HG02763 (cell line): ENCODE measurements at regions not wholly inside any gene's neighbourhood (a gene's known extent, or its start where the extent isn't known, plus 50 kb on each side); places are given as distances from the start of the nearest gene placed in this dataset.
"Not testable (repeated sequence)": the region's sequence is repeated elsewhere in the genome, so short reads cannot be mapped to it uniquely, and the experiment has no call there.

Experiments used
- ATAC-seq: cut with Tn5 transposase; IDR thresholded peaks from one replicate; pipeline ENCODE4 v1.9.1; 2021; ENCODE audit warnings: mild to moderate bottlenecking, moderate library complexity; ENCODE audit not compliant: unreplicated experiment

DNA sequence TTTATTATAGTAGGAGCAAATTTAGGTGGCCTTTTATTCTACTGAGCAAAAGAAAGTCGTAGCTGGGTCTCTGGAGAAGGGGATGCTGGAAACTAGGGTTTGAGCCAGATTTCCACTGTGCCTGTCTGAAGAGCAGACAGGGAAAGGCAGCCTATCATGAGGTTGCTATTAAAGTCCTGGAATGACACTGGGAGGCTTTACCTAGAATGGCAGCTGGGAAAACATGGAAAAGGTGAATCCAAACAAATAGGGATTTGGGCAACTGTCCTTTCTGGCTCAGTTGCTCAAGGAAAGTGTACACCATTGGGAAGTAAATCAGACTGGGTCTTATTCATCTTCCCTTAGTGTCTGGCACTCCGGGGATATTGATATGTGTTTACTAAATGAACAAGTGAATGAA is 154.6 kb downstream of the MTX2 start:
- no peak for ATAC-seq

GRCh38 chr2:176424746-176425145 is 155.5 kb downstream of the MTX2 start:
- ATAC-seq, result no peak

- no peak for ATAC-seq
These were observed 158.3 kb downstream of the MTX2 start for GRCh38 chr2:176427549-176427948.

DNA sequence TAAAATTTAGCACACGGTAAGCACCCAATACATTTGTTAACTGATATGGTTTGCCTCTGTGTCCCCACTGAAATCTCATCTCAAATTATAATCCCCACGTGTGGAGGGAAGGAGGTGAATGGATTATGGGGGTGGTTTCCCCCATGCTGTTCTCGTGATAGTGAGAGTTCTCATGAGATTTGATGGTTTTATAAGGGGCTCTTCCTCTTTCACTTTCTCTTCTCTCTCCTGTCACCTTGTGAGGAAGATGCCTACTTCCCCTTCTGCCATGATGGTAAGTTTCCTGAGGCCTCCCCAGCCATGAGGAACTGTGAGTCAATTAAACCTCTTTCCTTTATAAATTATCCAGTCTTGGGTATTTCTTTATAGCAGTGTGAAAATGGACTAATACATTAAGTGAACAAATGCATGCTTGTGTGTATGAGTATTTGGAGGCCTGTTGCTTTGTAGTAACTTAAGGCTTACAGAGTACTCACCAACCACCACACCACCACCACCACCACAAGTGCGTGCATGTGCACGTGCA is 159.8 kb downstream of the MTX2 start:
- ATAC-seq, result not testable (repeated sequence)

- no peak for ATAC-seq
These were observed 163.2 kb downstream of the MTX2 start for GRCh38 chr2:176432434-176432833.

DNA sequence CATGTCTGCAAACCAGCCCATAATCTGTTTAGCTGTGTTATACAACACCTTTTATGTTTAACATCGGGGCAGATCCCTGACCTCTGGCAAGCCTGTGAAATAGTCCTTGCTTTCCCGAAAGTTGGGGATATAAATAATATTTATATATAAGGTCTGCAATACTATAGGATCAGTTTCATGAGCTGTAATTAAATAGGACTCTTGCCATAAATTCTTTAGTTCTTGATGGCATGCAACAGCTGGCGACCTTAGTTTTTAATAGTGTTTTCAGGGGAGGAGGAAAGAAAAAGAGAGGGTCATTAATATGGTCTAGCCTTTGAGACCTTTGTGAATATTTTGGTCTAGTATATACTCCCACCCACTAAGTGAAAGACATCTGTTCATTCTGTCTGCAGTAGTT is 166.5 kb downstream of the MTX2 start:
- ATAC-seq, result no peak

DNA sequence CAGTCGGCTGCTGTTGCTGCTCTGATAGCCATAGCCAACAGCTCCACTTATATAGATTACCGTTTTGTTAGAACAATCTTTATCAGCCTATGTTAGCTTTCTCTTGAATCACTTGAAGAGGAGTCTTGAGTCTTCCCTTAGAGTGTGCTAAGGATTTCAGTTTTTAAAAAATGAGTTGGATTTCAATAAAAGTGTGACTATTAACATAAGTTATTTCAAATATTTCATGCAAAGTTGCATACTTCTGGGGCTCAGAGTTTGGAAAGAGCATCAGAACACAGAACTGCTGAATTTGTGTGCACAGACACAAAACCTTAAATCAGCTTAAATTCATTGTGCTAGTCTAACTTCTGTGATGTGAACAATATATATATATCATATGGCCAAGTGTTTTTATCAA is 174.7 kb downstream of the MTX2 start:
- ATAC-seq, result no peak

GRCh38 chr2:176445956-176446355 is 176.7 kb downstream of the MTX2 start:
- no peak for ATAC-seq

DNA sequence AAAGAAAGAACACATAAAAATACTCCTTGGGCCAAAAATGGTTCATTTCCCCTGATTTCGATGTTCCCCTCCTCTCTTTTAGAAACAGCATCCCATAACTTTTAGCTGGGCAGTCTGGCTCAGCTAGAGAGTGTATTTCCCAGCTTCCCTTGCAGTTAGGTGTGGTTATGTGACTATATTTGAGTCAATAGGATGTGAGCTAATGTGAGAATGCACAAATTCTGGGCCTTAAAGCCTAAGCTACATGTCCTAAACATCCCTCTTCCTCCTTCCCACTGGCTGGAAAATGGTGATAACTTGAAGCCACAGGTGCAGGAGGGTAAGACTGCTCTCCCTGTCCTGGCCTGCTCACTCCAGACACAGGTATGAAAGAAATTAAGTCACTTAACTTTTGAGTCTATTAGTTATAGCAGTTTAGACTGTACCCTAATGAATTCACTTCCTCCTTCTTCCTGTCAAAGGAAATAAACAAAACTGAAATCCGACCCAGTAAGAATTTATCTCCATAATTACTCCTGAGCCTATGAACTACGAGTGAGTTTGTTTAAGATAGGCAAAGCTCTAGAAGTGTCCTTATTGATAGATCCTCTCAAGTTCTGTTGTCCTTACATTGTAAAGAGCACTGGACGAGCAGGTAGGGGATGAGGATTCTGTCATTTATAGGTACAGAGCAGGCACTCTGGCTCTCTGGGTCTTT is 177.6 kb downstream of the MTX2 start:
- no peak for ATAC-seq

GRCh38 chr2:176447616-176448015 is 178.4 kb downstream of the MTX2 start:
- ATAC-seq, result no peak

- no peak for ATAC-seq
These were observed 180.6 kb downstream of the MTX2 start for GRCh38 chr2:176449852-176450251.

DNA sequence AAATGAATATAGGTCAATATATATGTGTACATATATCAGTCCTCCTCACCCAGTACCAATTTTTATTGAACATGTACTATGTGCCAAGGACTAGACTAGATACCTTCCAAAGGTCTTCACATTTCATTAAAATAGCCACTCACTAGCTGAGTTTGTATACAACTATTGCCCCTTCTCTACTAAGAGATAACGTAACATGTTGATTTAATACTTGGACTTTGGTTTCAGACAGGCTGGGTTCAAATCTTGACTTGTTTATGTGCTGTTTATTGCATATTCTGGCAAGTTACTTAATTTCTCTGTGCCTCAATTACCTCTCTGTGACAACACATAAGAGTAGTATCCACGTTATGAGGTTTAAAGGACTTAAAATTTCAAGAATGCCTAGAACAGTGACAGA is 184.5 kb downstream of the MTX2 start:
- no peak for ATAC-seq

DNA sequence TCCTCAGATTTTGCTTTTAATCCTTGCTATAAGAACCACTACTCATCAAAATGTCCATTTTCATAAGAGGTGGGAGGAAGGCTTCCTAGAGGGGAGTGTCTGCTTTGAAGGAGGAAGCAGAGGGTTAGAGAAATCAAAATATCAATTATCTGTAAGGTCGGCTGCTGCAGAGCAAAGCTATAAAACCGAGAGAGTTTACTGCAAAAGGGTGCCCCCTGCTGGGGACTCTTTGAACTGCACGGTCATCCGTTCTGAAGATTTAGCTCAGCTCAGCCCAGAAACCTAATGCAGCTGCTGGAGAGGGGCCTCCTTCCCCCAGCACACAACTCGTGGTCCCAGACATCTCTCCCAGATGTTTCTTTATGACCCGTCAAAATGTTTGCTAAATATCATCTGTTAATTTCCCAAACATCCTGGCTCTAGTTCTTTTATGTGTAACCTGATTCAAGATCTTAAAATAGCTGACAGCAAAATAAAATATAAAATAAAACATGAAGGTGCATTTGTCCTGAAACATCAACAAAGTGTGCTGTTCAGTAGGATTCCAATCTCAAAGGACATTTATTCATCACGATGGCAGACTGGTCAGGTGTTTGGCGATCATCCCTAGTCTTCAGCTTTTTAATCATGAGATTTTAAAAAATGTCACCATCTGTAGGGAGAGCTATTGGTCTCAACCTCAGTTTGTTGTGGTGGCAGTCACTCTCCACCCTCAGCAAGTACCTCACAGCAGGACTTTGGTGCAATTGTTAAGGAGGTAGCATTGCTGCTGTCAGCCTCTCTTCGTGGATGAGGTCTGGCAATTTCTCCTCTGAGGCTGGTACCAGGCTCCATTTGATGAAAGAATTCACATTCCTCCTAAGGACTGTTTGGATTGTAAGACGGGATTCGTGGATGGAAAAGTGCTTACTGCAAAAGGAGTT is 185.9 kb downstream of the MTX2 start:
- ATAC-seq, result no peak

DNA sequence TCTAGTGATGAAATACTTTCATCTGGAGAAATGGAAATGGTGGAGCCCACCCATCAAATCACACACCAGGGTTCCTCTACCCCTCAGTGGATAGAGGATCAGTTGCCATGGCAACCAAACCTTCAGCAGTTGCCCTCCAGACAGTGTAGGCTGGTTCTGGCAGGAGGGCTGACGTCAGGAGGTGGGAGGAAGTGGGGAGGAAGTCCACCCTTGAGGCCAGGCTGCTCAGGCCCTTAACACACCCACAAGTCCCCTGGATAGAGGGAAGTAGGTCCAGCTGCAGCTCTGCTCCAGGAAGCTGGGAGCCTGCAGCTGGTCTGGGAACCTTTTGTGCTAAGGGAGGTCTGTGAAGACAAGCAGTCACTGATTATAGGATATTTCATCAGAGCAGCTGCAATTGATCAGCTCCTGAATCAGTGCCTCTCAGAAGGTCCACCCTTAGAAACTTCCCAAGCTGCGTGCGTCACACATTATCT is 186.6 kb downstream of the MTX2 start:
- ATAC-seq, result no peak

- ATAC-seq, result no peak
These were observed 188.2 kb downstream of the MTX2 start for GRCh38 chr2:176457481-176457880.

DNA sequence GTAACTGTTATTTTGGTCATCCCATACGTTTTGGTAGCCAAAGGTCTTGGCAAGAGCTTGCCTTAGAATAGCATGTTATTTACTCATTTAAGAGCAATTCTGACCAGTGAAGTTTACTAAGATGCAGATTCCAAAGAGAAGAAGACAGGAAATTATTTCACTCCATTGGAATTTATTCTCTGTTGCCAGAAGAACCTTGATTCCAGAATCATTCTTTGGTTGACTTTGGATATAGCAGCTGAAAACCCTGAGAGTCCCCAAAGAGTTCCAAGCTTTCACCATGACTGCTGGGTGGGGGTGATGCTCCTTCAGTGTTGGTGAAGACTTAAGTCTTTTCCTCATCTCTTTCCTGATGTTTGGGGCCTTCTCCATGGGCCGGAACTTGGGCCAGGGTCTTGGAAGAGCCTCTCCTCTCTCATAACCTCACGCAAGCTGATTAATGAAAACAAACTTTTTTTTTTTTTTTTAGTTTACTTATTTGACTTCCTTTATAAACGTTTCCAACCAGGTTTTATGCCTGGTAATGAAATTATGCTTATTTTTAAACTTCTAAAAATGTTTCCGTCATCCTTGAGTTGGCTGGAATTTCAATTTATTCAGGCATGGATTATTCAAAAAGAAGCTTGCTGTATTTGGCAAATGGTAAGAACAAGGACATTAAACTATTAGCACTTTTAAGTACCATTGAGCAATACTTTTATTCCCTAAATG is 192.0 kb downstream of the MTX2 start:
- ATAC-seq, result no peak

- ATAC-seq, result no peak
These were observed 192.8 kb downstream of the MTX2 start for GRCh38 chr2:176461809-176462670.

DNA sequence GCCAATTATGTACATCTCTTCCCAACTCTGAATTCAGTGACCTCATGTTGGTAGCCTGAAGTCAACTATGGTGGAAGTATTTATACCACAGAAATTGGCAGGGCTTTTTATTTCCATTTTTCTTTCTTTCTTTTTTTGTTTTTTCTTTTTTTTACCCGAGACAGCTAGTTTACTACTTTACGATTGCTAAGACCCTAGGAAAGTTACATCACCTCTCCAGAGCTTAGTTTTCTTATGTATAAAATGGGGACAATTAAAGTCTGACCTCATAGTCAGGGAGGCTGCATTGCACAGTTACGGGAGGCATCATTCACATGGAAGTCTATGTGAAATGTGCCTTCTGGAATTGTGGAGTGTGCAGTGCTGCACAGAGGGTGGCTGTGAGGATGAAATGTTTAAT is 194.3 kb downstream of the MTX2 start:
- no peak for ATAC-seq

- no peak for ATAC-seq
These were observed 195.8 kb downstream of the MTX2 start for GRCh38 chr2:176464886-176465564.
